ENCODE measurements at regions not wholly inside any gene's neighbourhood (a gene's known extent, or its start where the extent isn't known, plus 50 kb on each side); places are given as distances from the start of the nearest gene placed in this dataset.

DNA sequence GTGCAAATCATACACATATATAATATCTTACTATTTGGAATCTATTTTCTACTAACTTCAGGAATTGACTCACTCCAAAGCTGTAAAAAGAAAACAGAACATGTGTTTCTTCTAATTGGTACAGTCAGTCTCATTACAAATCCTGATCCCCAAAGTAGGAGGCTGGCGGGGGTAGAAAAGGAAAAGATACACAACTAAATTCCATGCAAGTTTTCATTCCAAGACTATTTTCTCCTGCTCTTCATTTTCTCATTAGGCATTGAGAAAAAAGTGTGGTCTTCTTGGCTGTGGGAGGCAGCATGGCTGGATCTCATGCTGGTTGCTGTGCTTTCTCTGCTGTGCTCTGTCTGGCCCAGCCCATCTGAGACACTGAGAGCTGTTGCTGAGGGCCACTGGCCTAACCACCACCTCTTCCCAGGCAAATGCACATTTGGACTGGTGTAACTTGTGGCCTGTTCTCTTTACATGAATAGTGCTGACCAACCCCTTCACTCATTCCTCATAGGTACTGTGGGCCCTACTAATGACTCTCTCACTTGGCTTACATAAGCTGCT lies 1107.5 kb upstream of the B3GALT2 start:
- TF ChIP-seq, protein P1, sequence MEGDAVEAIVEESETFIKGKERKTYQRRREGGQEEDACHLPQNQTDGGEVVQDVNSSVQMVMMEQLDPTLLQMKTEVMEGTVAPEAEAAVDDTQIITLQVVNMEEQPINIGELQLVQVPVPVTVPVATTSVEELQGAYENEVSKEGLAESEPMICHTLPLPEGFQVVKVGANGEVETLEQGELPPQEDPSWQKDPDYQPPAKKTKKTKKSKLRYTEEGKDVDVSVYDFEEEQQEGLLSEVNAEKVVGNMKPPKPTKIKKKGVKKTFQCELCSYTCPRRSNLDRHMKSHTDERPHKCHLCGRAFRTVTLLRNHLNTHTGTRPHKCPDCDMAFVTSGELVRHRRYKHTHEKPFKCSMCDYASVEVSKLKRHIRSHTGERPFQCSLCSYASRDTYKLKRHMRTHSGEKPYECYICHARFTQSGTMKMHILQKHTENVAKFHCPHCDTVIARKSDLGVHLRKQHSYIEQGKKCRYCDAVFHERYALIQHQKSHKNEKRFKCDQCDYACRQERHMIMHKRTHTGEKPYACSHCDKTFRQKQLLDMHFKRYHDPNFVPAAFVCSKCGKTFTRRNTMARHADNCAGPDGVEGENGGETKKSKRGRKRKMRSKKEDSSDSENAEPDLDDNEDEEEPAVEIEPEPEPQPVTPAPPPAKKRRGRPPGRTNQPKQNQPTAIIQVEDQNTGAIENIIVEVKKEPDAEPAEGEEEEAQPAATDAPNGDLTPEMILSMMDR (IDR thresholded peaks at IDR 0.05; ENCODE audit: low read depth, low read length, poor library complexity, severe bottlenecking): no peak
- TF ChIP-seq EZH2phosphoT487 (IDR thresholded peaks at IDR 0.05; ENCODE audit: borderline replicate concordance, low read length): no peak
